SK-MEL-5 (cell line): ENCODE measurements at regions not wholly inside any gene's neighbourhood (a gene's known extent, or its start where the extent isn't known, plus 50 kb on each side); places are given as distances from the start of the nearest gene placed in this dataset.
"Not testable (repeated sequence)": the region's sequence is repeated elsewhere in the genome, so short reads cannot be mapped to it uniquely, and the experiment has no call there.

Experiments used
- DNase-seq: peaks from one replicate; pipeline ENCODE4 v3.0.0-alpha.2; 2016; ENCODE audit warnings: low read depth, low spot score
- in situ Hi-C: cut with HindIII; loops from 2 replicates; pipeline ENCODE4 v1.10.0; 2016; ENCODE audit warnings: low sequenced_read_pairs, high pct_unique_total_duplicates, low pct_unique_long_range_greater_than_20kb

- in situ Hi-C loops, result no loop called here
- no peak for DNase-seq
These were observed 964.0 kb downstream of the GATA3 start for GRCh38 chr10:9018195-9019173.

- DNase-seq, result no peak
- in situ Hi-C loops, result no loop called here
These were observed 968.7 kb downstream of the GATA3 start for GRCh38 chr10:9023206-9023605.

- in situ Hi-C loops, result no loop called here
- no peak for DNase-seq
These were observed 969.7 kb downstream of the GATA3 start for GRCh38 chr10:9024210-9024609.

DNA sequence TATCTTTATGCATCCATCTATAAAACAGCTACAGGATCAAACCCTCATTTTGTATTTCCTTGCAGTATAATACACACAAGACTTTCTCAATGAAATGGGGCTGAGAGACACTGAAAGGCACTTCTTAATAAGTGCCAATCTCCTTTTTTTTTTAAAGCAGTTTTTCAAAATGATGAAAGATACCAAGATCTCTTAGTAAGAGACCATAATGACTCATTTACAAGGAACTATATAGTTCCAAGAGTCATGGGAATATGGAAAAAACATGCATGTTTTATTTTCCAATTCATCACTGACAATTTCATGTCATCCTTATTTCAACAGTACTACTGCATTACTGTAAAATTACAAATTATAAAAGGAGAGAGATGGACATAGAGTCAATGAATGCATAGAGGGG is 973.7 kb downstream of the GATA3 start:
- DNase-seq, result no peak
- in situ Hi-C loops, result no loop called here

GRCh38 chr10:9035355-9035754 is 980.9 kb downstream of the GATA3 start:
- DNase-seq, result no peak
- in situ Hi-C loops, result no loop called here

DNA sequence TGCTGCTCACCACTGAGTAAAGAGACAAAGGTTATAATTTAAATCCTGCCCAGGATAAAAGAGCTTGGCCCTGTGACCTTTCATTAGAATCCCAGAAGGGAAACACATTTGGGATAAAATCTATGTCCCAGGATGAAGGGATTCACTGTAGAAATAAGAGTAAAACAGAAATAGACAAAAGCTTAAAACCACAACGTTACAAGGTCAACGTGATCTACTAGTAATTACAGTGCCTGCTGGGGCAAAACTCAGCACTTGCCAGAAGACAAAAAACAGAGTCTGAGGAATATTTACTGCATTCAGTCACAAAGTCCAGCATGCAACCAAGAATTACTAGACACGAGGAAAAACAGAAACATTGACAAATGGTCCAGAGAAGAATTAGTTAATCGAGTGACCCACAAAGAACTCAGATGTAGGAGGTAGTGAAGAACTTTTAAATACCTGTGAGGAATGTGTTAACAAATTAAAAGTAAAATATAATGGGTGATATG is 982.3 kb downstream of the GATA3 start:
- in situ Hi-C loops, result no loop called here

GRCh38 chr10:9038146-9038714 is 983.7 kb downstream of the GATA3 start:
- DNase-seq, result no peak
- in situ Hi-C loops, result no loop called here

More for the DNA sequence above, 982.3 kb downstream of the GATA3 start:
- DNase-seq, result no peak

DNA sequence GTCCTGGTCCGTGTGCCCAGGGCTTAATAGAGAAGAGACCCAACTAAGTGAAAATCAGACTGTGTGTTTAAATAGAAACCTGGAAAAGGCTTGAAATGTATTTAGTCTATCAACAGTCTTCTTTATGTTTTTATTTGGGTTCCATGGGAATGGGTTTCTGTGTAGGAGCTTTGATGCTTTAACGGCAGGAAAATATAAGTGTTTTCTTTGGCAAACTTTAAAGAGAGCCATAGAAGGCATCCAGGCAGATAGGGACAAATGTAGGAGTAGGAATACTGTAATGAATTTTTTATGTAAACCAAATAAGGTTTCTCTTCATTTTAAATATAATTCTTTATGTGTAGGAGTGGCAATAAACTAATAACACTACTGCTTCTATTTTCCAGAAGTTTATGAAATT is 989.0 kb downstream of the GATA3 start:
- no peak for DNase-seq
- in situ Hi-C loops, result no loop called here

- DNase-seq, result no peak
- in situ Hi-C loops, result no loop called here
These were observed 990.8 kb downstream of the GATA3 start for GRCh38 chr10:9045311-9045710.

DNA sequence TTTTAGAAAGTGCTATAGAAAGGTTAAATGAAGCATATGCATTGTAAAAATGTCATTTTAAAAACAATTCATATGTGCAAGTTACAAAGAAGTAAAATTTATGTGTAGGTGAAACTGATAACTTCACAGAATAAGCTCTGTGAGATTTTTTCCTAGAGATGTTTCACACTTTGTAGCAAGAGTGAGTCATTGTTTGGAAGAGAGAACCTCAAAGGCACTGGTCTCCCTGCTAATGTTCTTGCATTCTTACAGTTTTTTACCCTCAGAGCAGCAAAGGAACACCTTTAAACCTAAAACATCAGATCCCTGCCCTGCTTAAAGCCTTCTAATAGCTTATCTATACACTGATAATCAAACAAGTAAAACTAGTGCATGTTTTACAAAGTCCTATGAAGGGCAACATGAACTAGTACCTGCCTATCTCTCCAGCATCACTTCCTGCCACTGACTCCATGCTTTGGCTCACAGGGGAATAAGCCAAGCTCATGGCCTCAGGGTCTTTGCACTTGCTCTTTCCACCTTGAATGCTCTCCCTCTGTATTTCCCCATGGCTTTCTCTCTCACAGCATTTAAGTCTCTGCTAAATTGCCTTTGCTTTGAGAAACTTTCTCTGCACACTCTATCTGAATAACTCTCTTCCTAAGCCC is 997.0 kb downstream of the GATA3 start:
- DNase-seq, result no peak
- in situ Hi-C loops, result no loop called here

GRCh38 chr10:9052767-9053166 is 998.3 kb downstream of the GATA3 start:
- no peak for DNase-seq
- in situ Hi-C loops, result no loop called here

- no peak for DNase-seq
- in situ Hi-C loops, result no loop called here
These were observed 1002.0 kb downstream of the GATA3 start for GRCh38 chr10:9056521-9056920.

GRCh38 chr10:9057293-9057692 is 1002.8 kb downstream of the GATA3 start:
- in situ Hi-C loops, DNase-seq: not testable (repeated sequence)

GRCh38 chr10:9060314-9060713 is 1005.8 kb downstream of the GATA3 start:
- in situ Hi-C loops, result no loop called here
- DNase-seq, result no peak

DNA sequence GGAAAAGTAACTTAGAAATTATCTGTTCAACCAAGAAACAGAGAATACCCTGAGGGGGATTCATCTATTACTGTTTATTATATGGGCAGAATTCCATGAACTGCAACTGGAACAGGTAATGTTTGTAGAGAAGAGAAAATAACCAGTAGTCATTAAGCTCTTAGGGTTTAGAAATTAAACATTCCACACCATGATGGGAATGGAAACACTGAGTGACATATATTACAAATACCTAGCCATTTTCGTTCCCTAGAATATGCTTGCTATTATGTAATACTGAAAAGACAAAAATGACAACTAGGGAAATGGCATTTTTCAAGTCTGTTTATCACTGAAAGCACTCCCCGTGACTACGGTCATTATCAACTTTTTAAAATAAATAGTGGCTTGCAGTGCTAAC is 1007.4 kb downstream of the GATA3 start:
- in situ Hi-C loops, result no loop called here
- DNase-seq, result no peak

DNA sequence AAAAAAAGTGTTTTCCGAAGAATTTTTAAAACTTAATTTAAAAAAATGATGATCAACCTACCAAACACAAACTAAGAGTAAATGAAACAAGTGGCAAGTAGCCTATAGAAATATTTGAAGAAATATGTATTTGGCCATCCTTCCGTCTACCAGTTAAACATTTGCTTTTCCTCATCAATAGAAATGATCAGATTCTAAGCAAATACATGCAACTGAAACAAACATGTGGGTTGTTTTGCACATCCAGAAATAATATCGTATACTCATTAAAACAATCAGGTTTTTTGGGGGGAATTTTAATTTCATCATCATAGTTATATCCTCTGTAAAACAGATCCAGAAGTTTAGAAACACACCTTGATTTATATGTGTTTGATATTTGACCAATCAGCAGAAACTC is 1011.7 kb downstream of the GATA3 start:
- DNase-seq, result no peak
- in situ Hi-C loops, result no loop called here

GRCh38 chr10:9068003-9068402 is 1013.5 kb downstream of the GATA3 start:
- no peak for DNase-seq
- in situ Hi-C loops, result no loop called here

DNA sequence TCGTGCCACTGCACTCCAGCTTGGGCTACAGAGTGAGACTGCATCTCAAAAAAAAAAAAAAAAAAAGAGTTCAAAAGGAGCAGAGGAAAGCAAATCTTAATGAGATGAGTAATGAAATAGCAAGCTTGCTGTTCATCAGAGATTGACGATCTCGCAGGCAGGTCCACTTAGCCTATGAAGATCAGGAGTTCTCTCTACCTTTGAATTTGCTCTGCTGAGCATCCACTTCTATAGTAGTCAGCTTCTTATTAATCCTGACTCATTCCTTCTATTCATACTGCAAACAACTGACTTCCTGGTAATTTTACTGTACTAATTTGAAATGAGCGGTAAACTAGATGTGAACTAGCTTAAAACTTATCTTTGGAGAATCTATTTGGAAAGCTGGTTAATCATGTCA is 1014.6 kb downstream of the GATA3 start:
- in situ Hi-C loops, result no loop called here
- DNase-seq, result no peak
